Adrenal gland (tissue), 5 donors: ENCODE measurements at regions not wholly inside any gene's neighbourhood (a gene's known extent, or its start where the extent isn't known, plus 50 kb on each side); places are given as distances from the start of the nearest gene placed in this dataset.

Experiments used
- CTCF ChIP-seq, 6 experiments: fragments of 450-650 bp in 4 of 6; fragments of 200-600 bp in 2 of 6; sonication (generic) in 1 of 6; IDR thresholded peaks; 1 replicate in 5 of 6; 2 replicates in 1 of 6; pipeline versions ENCODE4 v1.5.1 to v1.8.0; 2016 to 2021; ENCODE audit warnings: antibody characterized with exemption in 6 of 6, mild to moderate bottlenecking in 2 of 6, moderate library complexity in 1 of 6
- POLR2A ChIP-seq, 2 donors: fragments of 450-650 bp; IDR thresholded peaks; one replicate each; pipeline ENCODE4 v1.6.1; 2017; ENCODE audit warnings: antibody characterized with exemption in 2 of 2, mild to moderate bottlenecking in 2 of 2, moderate library complexity in 1 of 2
- donor health status: DM: no; HTN: no; CAD: no.

DNA sequence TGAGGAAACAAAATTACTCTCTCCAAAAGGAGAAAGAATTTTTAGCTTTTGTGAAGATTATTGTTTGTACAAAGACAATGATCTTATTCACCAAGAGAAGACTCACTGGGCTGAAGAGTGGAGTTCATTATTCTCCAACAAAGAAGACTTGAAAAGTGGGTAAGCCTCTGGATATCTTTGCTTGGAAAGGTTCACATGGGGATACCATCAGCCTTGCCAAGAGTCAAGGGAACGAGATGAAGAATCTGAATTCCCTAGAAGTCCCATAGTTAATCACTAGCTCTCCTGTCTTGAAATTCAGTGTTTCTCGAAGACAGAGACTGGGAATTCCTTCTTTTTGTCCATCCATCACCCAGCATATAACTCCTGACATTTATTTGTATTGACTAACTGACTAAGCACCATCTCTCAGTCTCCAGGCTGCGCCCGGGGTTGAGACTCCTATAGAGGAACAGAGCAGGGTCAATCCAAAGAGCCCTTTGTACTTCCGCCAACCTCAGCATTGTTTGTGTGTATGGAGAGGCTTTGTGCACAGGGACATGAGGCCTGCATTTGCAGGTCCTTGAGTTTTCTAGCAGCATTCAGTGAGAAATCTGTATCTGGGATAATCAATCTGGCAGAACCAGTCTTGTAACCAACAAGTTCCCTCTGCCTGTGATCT lies 461.9 kb downstream of the KIF16B start:
- no peak for TF ChIP-seq POLR2A (IDR thresholded peaks at IDR 0.05)
- TF ChIP-seq CTCF (IDR thresholded peaks at IDR 0.05), result no peak
